Lung (tissue), 11 donors: ENCODE measurements at regions not wholly inside any gene's neighbourhood (a gene's known extent, or its start where the extent isn't known, plus 50 kb on each side); places are given as distances from the start of the nearest gene placed in this dataset.

Source experiments
- ATAC-seq: fragments of 200-7000 bp; cut with Tn5 transposase; one replicate; pipeline ENCODE4 v1.9.1; 2020; ENCODE audit warnings: moderate number of reproducible peaks; ENCODE audit not compliant: insufficient read depth, low FRiP score
- DNase-seq, 3 donors: peaks; one replicate each; pipeline ENCODE4 v3.0.0-alpha.2; 2013 to 2017
- H3K27ac ChIP-seq, 2 donors: one replicate each; pipeline ENCODE4 v1.5.1; 2013; ENCODE audit warnings: mild to moderate bottlenecking in 2 of 2, moderate library complexity in 2 of 2, control low read depth in 1 of 2, inconsistent platforms in 1 of 2, low read depth in 1 of 2, low read length in 1 of 2
- H3K27me3 ChIP-seq, 3 donors: one replicate each; pipeline ENCODE4 v1.5.1; 2013; ENCODE audit warnings: low read length in 2 of 3; ENCODE audit not compliant: control insufficient read depth in 3 of 3, insufficient read depth in 3 of 3
- H3K36me3 ChIP-seq, 4 donors: one replicate each; pipeline ENCODE4 v1.5.1; 2013; ENCODE audit warnings: low read length in 4 of 4, mild to moderate bottlenecking in 1 of 4, moderate library complexity in 1 of 4; ENCODE audit not compliant: control insufficient read depth in 4 of 4, insufficient read depth in 4 of 4
- H3K4me1 ChIP-seq, 5 donors: one replicate each; pipeline ENCODE4 v1.5.1; 2013; ENCODE audit warnings: low read length in 5 of 5, mild to moderate bottlenecking in 2 of 5, moderate library complexity in 1 of 5; ENCODE audit not compliant: control insufficient read depth in 5 of 5, insufficient read depth in 5 of 5
- H3K4me3 ChIP-seq: one replicate; pipeline ENCODE4 v1.5.1; 2013; ENCODE audit warnings: mild to moderate bottlenecking, control low read depth, moderate library complexity
- H3K9ac ChIP-seq, 2 donors: one replicate each; pipeline ENCODE4 v1.5.1; 2013; ENCODE audit warnings: low read length in 2 of 2, control low read depth in 1 of 2; ENCODE audit not compliant: insufficient read depth in 1 of 2
- H3K9me3 ChIP-seq, 4 donors: one replicate each; pipeline ENCODE4 v1.5.1; 2013; ENCODE audit warnings: low read length in 3 of 4, mild to moderate bottlenecking in 1 of 4, moderate library complexity in 1 of 4; ENCODE audit not compliant: control insufficient read depth in 4 of 4, insufficient read depth in 3 of 4
- WGBS, 2 donors: extraction: QIAGEN DNeasy Blood & Tissue Kit; methylation state at CpG; one replicate each; pipeline ENCODE4 v1.1.7; 2013; 5-methylcytosine and 5-hydroxymethylcytosine counted together
- TF ChIP-seq, protein P1 (sequence below): IDR thresholded peaks from 2 replicates; pipeline ENCODE4 v1.5.1; 2012; ENCODE audit warnings: mild to moderate bottlenecking; ENCODE audit errors: control extremely low read depth, extremely low read depth
- donor health status: control.
- donor health status: control.
- donor health status: Bipolar disorder and iron deficiency.
- donor health status: healthy.
- donor health status: DM: yes; HTN: yes; CAD: no.

DNA sequence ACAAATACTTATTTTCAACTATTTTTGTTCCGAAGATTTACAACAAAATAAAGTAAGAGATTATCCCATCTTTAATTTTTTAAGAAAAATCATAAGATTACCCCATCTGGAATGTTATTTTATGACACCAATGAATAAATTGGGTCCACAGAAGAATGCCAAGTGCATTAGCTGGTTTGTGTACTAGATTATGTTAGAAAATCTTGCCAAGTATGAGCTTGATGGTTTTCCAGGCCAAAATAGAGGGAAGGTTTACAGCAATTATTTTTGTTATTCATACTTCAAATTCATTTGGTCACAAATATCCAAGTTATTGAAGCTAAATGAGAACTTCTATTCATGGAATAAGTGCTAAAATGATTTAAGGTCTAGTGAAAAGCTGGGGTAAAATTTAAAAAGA is 109.4 kb upstream of the DMRTA1 start:
- DNase-seq (no peak), ATAC-seq (no peak)
- H3K27ac ChIP-seq, result no peak overlapping the region
- no peaks in the 10 kb centered on the region for H3K4me1 ChIP-seq
- TF ChIP-seq, protein P1, sequence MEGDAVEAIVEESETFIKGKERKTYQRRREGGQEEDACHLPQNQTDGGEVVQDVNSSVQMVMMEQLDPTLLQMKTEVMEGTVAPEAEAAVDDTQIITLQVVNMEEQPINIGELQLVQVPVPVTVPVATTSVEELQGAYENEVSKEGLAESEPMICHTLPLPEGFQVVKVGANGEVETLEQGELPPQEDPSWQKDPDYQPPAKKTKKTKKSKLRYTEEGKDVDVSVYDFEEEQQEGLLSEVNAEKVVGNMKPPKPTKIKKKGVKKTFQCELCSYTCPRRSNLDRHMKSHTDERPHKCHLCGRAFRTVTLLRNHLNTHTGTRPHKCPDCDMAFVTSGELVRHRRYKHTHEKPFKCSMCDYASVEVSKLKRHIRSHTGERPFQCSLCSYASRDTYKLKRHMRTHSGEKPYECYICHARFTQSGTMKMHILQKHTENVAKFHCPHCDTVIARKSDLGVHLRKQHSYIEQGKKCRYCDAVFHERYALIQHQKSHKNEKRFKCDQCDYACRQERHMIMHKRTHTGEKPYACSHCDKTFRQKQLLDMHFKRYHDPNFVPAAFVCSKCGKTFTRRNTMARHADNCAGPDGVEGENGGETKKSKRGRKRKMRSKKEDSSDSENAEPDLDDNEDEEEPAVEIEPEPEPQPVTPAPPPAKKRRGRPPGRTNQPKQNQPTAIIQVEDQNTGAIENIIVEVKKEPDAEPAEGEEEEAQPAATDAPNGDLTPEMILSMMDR, result no peak
- 51 to 74% methylated on average over 1 of the region's 1 CpG for WGBS, 2 donors
- H3K27me3 ChIP-seq, result no peaks in the 10 kb centered on the region
- H3K36me3 ChIP-seq, result no peaks in the 10 kb centered on the region
- H3K4me3 ChIP-seq, result no peak overlapping the region
- no peak overlapping the region for H3K9ac ChIP-seq
- no peaks in the 10 kb centered on the region for H3K9me3 ChIP-seq

DNA sequence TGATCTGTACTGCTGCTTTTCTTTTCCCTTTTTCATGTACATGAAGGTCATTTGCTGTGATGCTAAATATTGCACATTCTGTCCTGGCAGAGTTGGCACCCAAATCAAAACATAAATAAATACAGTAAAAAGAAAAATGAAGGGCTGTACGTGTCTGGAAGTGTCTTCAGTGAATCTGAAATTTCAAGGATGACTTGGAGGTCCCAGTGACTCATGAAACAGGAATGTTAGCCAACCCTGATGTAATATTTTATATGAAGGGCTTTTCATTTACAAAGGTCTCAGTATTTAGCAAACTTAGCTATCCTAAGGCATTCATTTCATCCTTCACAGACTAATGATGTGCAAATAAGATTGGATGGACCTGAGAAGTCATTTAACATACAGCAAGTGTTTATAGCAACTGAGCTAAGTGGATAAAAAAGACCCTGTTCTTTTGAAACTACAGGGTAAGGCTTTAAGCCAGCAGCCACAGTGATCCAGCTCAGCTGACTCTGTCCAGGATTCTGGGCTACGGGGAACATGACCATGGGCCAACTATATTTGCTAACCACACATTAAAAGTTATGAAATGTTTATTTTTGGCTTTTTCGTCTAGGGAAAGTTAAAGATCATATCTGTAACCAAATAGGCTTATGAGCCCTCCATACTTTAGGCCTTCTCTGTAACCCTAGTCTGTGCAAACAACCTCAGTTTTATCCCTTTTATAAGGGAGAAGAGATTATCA is 104.0 kb upstream of the DMRTA1 start:
- ATAC-seq, result peak; percentile 52
- TF ChIP-seq, protein P1, result no peak
- no peak overlapping the region for H3K4me3 ChIP-seq

DNA sequence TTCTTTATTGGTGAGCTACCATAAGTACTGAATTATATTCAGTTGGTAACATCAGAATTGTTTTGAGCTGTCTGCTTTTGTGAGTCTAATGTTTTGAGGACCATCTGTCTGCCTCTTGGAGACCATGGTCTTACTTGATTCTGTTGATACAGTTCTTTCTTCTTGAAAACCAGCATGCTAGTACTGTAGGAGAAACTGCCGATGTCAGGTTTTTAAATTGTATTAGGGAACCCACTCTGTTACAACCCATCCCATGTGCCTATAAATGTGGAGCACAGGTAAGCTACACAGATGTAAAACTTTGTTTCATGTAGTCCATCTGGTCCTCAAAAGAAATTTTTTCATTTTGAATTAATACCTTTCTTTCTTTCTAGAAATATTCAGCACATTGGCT is 103.4 kb upstream of the DMRTA1 start:
- ATAC-seq (no peak), DNase-seq (no peak)
- Histone ChIP-seq H3K9me3 (no peaks in the 10 kb centered on the region), H3K36me3 (no peaks in the 10 kb centered on the region), H3K27me3 (no peaks in the 10 kb centered on the region), H3K4me3 (no peak overlapping the region), H3K27ac (no peak overlapping the region), H3K9ac (no peak overlapping the region), H3K4me1 (no peaks in the 10 kb centered on the region)
- 97% methylated on average over 1 of the region's 1 CpG for WGBS, 2 donors
- TF ChIP-seq, protein P1, result no peak

More for the DNA sequence above, 104.0 kb upstream of the DMRTA1 start:
- Histone ChIP-seq H3K9me3 (no peaks in the 10 kb centered on the region), H3K27me3 (no peaks in the 10 kb centered on the region), H3K9ac (no peak overlapping the region), H3K27ac (no peak overlapping the region), H3K4me1 (no peaks in the 10 kb centered on the region), H3K36me3 (no peaks in the 10 kb centered on the region)
- 38 to 52% methylated on average over 3 of the region's 3 CpGs for whole genome bisulfite sequencing, 2 donors
- DNase-seq, result peak in 1 of 3 donors; percentile 2
